HCT116 (cell line): ENCODE measurements at regions not wholly inside any gene's neighbourhood (a gene's known extent, or its start where the extent isn't known, plus 50 kb on each side); places are given as distances from the start of the nearest gene placed in this dataset.

Experiments
- ATAC-seq: fragments of 200-7000 bp; cut with Tn5 transposase; 2 replicates; pipeline ENCODE4 v1.9.1; 2020; ENCODE audit warnings: mild to moderate bottlenecking, moderate library complexity
- BruUV-seq: library from RNA; stranded (reverse); fragments of 400-500 nt; replicated peaks from 2 replicates; lab custom pipeline; 2021; lab: Mats Ljungman, UMichigan
- CTCF ChIA-PET: fragments of 300-600 bp; sonication (Branson Sonifier 250); formaldehyde crosslinking; loops from one replicate; lab custom pipeline; 2021; ENCODE audit warnings: antibody characterized with exemption; lab: Charles Lee
- POLR2A ChIA-PET: fragments of 300-600, 350-600 bp; sonication (Branson Sonifier 250); formaldehyde crosslinking; loops from one replicate; lab custom pipeline; 2021; ENCODE audit warnings: antibody characterized with exemption; lab: Charles Lee
- RAD21 ChIA-PET, 2 experiments: fragments of 300-600 bp; sonication (Branson Sonifier 250); formaldehyde crosslinking; loops; one replicate each; lab custom pipeline; 2023; ENCODE audit warnings: low total read pairs in 2 of 2; ENCODE audit not compliant: uncharacterized antibody in 2 of 2, unreplicated experiment in 2 of 2, low non-redundant PET in 1 of 2; lab: Charles Lee
- DNase-seq: peaks from one replicate; pipeline ENCODE4 v3.0.0-alpha.2; 2010; ENCODE audit warnings: low read depth, low spot score
- H2AFZ ChIP-seq: fragments of 200-600 bp; shearing (Covaris generic), sonication (generic); 2 replicates; pipeline ENCODE4 v1.6.1; 2017; ENCODE audit warnings: low read depth, mixed run types, mixed read lengths, antibody characterized with exemption, low read length; ENCODE audit not compliant: poor library complexity, severe bottlenecking
- H3K27ac ChIP-seq: 2 replicates; pipeline ENCODE4 v1.5.1; 2012; ENCODE audit warnings: low read depth, low read length
- H3K27me3 ChIP-seq: fragments of 200-600 bp; sonication (generic); 2 replicates; pipeline ENCODE4 v1.6.1; 2016; ENCODE audit warnings: mixed run types, low read length, mixed read lengths; ENCODE audit not compliant: insufficient read depth
- H3K36me3 ChIP-seq, 2 experiments: fragments of 200-500 bp in 1 of 2; fragments of 200-600 bp in 1 of 2; sonication (Bioruptor generic) in 1 of 2; sonication (generic) in 1 of 2; 2 replicates each; pipeline versions ENCODE4 v1.5.1 to v1.6.1; 2014 to 2016; ENCODE audit warnings: low read length in 2 of 2, inconsistent platforms in 1 of 2, mixed read lengths in 1 of 2, mixed run types in 1 of 2; ENCODE audit not compliant: insufficient read depth in 2 of 2, control insufficient read depth in 1 of 2
- H3K4me1 ChIP-seq, 2 experiments: fragments of 200-600 bp in 1 of 2; sonication (generic) in 1 of 2; 2 replicates each; pipeline versions ENCODE4 v1.5.1 to v1.6.1; 2012 to 2017; ENCODE audit warnings: low read length in 2 of 2, inconsistent platforms in 1 of 2, mild to moderate bottlenecking in 1 of 2, mixed read lengths in 1 of 2, mixed run types in 1 of 2, moderate library complexity in 1 of 2; ENCODE audit not compliant: insufficient read depth in 2 of 2, control insufficient read depth in 1 of 2
- H3K4me2 ChIP-seq: fragments of 200-600 bp; sonication (generic); 2 replicates; pipeline ENCODE4 v1.6.1; 2017; ENCODE audit warnings: mixed run types, low read length, mixed read lengths
- H3K4me3 ChIP-seq, 2 experiments: fragments of 200-600 bp in 1 of 2; sonication (generic) in 1 of 2; replicated peaks in 1 of 2; 2 replicates each; pipeline ENCODE4 v1.5.1; 2011 to 2016; ENCODE audit warnings: low read length in 2 of 2, control low read depth in 1 of 2, low read depth in 1 of 2, mild to moderate bottlenecking in 1 of 2, mixed read lengths in 1 of 2, mixed run types in 1 of 2
- H3K79me2 ChIP-seq: fragments of 200-600 bp; sonication (generic); 2 replicates; pipeline ENCODE4 v1.6.1; 2017; ENCODE audit warnings: mild to moderate bottlenecking, mixed run types, low read length, moderate library complexity, mixed read lengths; ENCODE audit not compliant: insufficient read depth
- H3K9ac ChIP-seq: fragments of 200-600 bp; sonication (generic); 2 replicates; pipeline ENCODE4 v1.6.1; 2016; ENCODE audit warnings: low read length, mixed read lengths
- H3K9me2 ChIP-seq: fragments of 200-600 bp; sonication (generic), shearing (Covaris generic); 2 replicates; pipeline ENCODE4 v1.6.1; 2017; ENCODE audit warnings: mixed run types, mild to moderate bottlenecking, moderate library complexity; ENCODE audit not compliant: insufficient read depth
- H3K9me3 ChIP-seq, 2 experiments: fragments of 200-500 bp in 1 of 2; fragments of 200-600 bp in 1 of 2; sonication (Bioruptor generic) in 1 of 2; sonication (generic) in 1 of 2; 2 replicates each; pipeline ENCODE4 v1.6.1; 2014 to 2017; ENCODE audit warnings: low read length in 2 of 2, mixed read lengths in 2 of 2, inconsistent platforms in 1 of 2, low read depth in 1 of 2, mild to moderate bottlenecking in 1 of 2, mixed run types in 1 of 2, moderate library complexity in 1 of 2; ENCODE audit not compliant: control insufficient read depth in 1 of 2, insufficient read depth in 1 of 2
- H4K20me1 ChIP-seq: fragments of 200-600 bp; sonication (generic), shearing (Covaris generic); 2 replicates; pipeline ENCODE4 v1.6.1; 2017; ENCODE audit warnings: mixed run types, mild to moderate bottlenecking, moderate library complexity; ENCODE audit not compliant: insufficient read depth
- RAD21 ChIP-seq: IDR thresholded peaks from 2 replicates; pipeline ENCODE4 v1.6.1; 2012; ENCODE audit warnings: low read depth, mild to moderate bottlenecking
- YY1 ChIP-seq: IDR thresholded peaks from 2 replicates; pipeline ENCODE4 v1.6.1; 2011; ENCODE audit warnings: low read length, low read depth, moderate library complexity, mild to moderate bottlenecking; ENCODE audit not compliant: insufficient replicate concordance; ENCODE audit errors: extremely low read depth
- intact Hi-C: fragments of 100-400 bp; cut with micrococcal nuclease; formaldehyde crosslinking; loops from 2 replicates; pipeline ENCODE4 v1.10.0; 2022
- TF ChIP-seq, protein P1 (sequence below), 3 experiments: fragments of 200-600 bp in 1 of 3; sonication (generic) in 1 of 3; IDR thresholded peaks in 2 of 3; conservative IDR thresholded peaks in 1 of 3; 2 replicates each; pipeline ENCODE4 v1.5.1; 2012 to 2017; ENCODE audit warnings: low read depth in 2 of 3, low read length in 2 of 3, antibody characterized with exemption in 1 of 3, borderline replicate concordance in 1 of 3, control low read depth in 1 of 3, mild to moderate bottlenecking in 1 of 3, mixed read lengths in 1 of 3, mixed run types in 1 of 3, moderate library complexity in 1 of 3; ENCODE audit not compliant: insufficient read depth in 1 of 3
- TF ChIP-seq, protein P2 (sequence below): IDR thresholded peaks from 2 replicates; pipeline ENCODE4 v1.6.1; 2011; ENCODE audit warnings: mild to moderate bottlenecking, low read length, moderate library complexity; ENCODE audit not compliant: insufficient replicate concordance; ENCODE audit errors: extremely low read depth

DNA sequence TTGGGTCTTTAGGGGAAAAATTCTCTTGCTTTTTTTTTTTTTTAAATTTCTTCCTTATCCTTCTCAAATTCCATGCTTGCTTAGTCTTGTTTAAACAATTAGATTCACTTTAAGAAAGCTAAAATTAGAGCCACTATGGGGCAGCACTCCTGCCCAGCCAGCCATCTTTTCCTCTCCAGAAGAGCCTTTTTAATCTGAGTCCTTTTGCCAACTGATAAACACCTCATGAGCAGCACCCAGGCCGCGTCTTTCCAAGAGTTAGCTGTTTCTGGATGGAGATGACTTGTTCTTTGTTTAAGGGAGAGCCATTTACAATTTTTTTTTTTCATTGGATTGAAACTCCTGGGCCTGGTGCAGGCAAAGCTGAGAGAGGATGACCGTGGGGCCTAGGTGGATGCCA lies 53.3 kb upstream of the TSPAN2 start:
- BruUV-seq = no TSS peak
- Histone ChIP-seq H3K36me3 (no peaks in the 10 kb centered on the region), H3K4me3 (no peak overlapping the region), H3K4me1 (peaks cover 3 to 10% of the 10 kb centered on the region in 2 experiments; a peak in 3 of 4 replicates), H3K4me2 (no peak overlapping the region), H3K27ac (no peak overlapping the region), H4K20me1 (no peaks in the 10 kb centered on the region), H3K9ac (no peak overlapping the region), H2AFZ (no peak overlapping the region), H3K9me3 (no peaks in the 10 kb centered on the region), H3K27me3 (no peaks in the 10 kb centered on the region), H3K9me2 (no peaks in the 10 kb centered on the region), H3K79me2 (no peaks in the 10 kb centered on the region)
- ATAC-seq (no peak), DNase-seq (no peak)
- ChIA-PET RAD21 (interaction anchor here in 1 of 2 experiments (1.1 kb wide), 1 partner anchor 321 kb away, joined by 3 read pairs; no protein-coding TSS in a partner anchor), CTCF (interaction anchor here (0.7 to 1.3 kb wide), 6 partner anchors 30 to 327 kb away, joined by 3 to 4 read pairs (median 4); no protein-coding TSS in a partner anchor), POLR2A (no interaction called here)
- TF ChIP-seq, protein P1, sequence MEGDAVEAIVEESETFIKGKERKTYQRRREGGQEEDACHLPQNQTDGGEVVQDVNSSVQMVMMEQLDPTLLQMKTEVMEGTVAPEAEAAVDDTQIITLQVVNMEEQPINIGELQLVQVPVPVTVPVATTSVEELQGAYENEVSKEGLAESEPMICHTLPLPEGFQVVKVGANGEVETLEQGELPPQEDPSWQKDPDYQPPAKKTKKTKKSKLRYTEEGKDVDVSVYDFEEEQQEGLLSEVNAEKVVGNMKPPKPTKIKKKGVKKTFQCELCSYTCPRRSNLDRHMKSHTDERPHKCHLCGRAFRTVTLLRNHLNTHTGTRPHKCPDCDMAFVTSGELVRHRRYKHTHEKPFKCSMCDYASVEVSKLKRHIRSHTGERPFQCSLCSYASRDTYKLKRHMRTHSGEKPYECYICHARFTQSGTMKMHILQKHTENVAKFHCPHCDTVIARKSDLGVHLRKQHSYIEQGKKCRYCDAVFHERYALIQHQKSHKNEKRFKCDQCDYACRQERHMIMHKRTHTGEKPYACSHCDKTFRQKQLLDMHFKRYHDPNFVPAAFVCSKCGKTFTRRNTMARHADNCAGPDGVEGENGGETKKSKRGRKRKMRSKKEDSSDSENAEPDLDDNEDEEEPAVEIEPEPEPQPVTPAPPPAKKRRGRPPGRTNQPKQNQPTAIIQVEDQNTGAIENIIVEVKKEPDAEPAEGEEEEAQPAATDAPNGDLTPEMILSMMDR (IDR thresholded peaks at IDR 0.05 in 2 of 3, conservative IDR thresholded peaks at IDR 0.05 in 1 of 3; ENCODE audit: borderline replicate concordance in 1 of 3, insufficient read depth in 1 of 3, low read depth in 2 of 3, low read length in 2 of 3) = peak in 2 of 3 experiments; percentile 15 to 18; a peak in 1 of 6 replicates
- peak; percentile 45 for TF ChIP-seq YY1
- TF ChIP-seq, protein P2, sequence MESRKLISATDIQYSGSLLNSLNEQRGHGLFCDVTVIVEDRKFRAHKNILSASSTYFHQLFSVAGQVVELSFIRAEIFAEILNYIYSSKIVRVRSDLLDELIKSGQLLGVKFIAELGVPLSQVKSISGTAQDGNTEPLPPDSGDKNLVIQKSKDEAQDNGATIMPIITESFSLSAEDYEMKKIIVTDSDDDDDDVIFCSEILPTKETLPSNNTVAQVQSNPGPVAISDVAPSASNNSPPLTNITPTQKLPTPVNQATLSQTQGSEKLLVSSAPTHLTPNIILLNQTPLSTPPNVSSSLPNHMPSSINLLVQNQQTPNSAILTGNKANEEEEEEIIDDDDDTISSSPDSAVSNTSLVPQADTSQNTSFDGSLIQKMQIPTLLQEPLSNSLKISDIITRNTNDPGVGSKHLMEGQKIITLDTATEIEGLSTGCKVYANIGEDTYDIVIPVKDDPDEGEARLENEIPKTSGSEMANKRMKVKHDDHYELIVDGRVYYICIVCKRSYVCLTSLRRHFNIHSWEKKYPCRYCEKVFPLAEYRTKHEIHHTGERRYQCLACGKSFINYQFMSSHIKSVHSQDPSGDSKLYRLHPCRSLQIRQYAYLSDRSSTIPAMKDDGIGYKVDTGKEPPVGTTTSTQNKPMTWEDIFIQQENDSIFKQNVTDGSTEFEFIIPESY = no peak
- TF ChIP-seq RAD21 = peak; percentile 35; the same call in 1 of the 2 replicates
- intact Hi-C loops = no loop called here
